ENCODE measurements at regions not wholly inside any gene's neighbourhood (a gene's known extent, or its start where the extent isn't known, plus 50 kb on each side); places are given as distances from the start of the nearest gene placed in this dataset.
"Not testable (repeated sequence)": the region's sequence is repeated elsewhere in the genome, so short reads cannot be mapped to it uniquely, and the experiment has no call there.

GRCh38 chrX:121169099-121170035, 122.0 kb downstream of the GLUD2 start:
- Histone ChIP-seq H3K4me1 (replicated peaks) (no peaks in the 10 kb centered on the region), H3K4me3 (no peak overlapping the region), H3K9me3 (no peaks in the 10 kb centered on the region), H3K36me3 (no peaks in the 10 kb centered on the region), H3K27ac (no peak overlapping the region), H3K27me3 (replicated peaks; ENCODE audit: insufficient read depth) (no peaks in the 10 kb centered on the region)
- intact Hi-C loops (cut with DNase I): no loop called here
- no peak for DNase-seq (ENCODE audit: low spot score)
- no peak for TF ChIP-seq POLR2AphosphoS5 (IDR thresholded peaks at IDR 0.05)
- TF ChIP-seq CTCF (IDR thresholded peaks at IDR 0.05): no peak
- no peak for TF ChIP-seq POLR2A (IDR thresholded peaks at IDR 0.05)
- 77% methylated on average over 2 of the region's 2 CpGs for WGBS

GRCh38 chrX:121172703-121173102, 125.3 kb downstream of the GLUD2 start:
- 95% methylated on average over 2 of the region's 2 CpGs for WGBS
- no peak for DNase-seq (ENCODE audit: low spot score)
- H3K27ac ChIP-seq: no peak overlapping the region
- H3K4me1 ChIP-seq (replicated peaks): no peaks in the 10 kb centered on the region
- H3K9me3 ChIP-seq: no peaks in the 10 kb centered on the region
- no peaks in the 10 kb centered on the region for H3K36me3 ChIP-seq
- no peak overlapping the region for H3K4me3 ChIP-seq
- no peak for TF ChIP-seq POLR2AphosphoS5 (IDR thresholded peaks at IDR 0.05)
- TF ChIP-seq CTCF (IDR thresholded peaks at IDR 0.05): no peak
- no peak for TF ChIP-seq POLR2A (IDR thresholded peaks at IDR 0.05)
- no peaks in the 10 kb centered on the region for H3K27me3 ChIP-seq (replicated peaks; ENCODE audit: insufficient read depth)
- intact Hi-C loops (cut with DNase I): no loop called here

GRCh38 chrX:121179972-121180371, 132.6 kb downstream of the GLUD2 start:
- H3K9me3 ChIP-seq: no peaks in the 10 kb centered on the region
- no peak for DNase-seq (ENCODE audit: low spot score)
- WGBS: 78% methylated on average over 1 of the region's 1 CpG
- TF ChIP-seq CTCF (IDR thresholded peaks at IDR 0.05): no peak
- H3K27me3 ChIP-seq (replicated peaks; ENCODE audit: insufficient read depth): no peaks in the 10 kb centered on the region
- H3K4me1 ChIP-seq (replicated peaks): no peaks in the 10 kb centered on the region
- no peak overlapping the region for H3K27ac ChIP-seq
- no peak overlapping the region for H3K4me3 ChIP-seq
- no peaks in the 10 kb centered on the region for H3K36me3 ChIP-seq
- intact Hi-C loops (cut with DNase I): no loop called here

GRCh38 chrX:121191779-121192178, 144.4 kb downstream of the GLUD2 start:
- intact Hi-C loops (cut with DNase I): no loop called here
- Histone ChIP-seq H3K9me3 (no peaks in the 10 kb centered on the region), H3K4me3 (no peak overlapping the region), H3K27me3 (replicated peaks; ENCODE audit: insufficient read depth) (no peaks in the 10 kb centered on the region), H3K36me3 (no peaks in the 10 kb centered on the region), H3K27ac (no peak overlapping the region), H3K4me1 (replicated peaks) (no peaks in the 10 kb centered on the region)
- WGBS: 88% methylated on average over 10 of the region's 10 CpGs
- DNase-seq (ENCODE audit: low spot score): no peak
- TF ChIP-seq CTCF (IDR thresholded peaks at IDR 0.05) (no peak), POLR2AphosphoS5 (IDR thresholded peaks at IDR 0.05) (no peak), POLR2A (IDR thresholded peaks at IDR 0.05) (no peak)

- no peak for TF ChIP-seq POLR2A (IDR thresholded peaks at IDR 0.05)
- no peak for TF ChIP-seq POLR2AphosphoS5 (IDR thresholded peaks at IDR 0.05)
- TF ChIP-seq CTCF (IDR thresholded peaks at IDR 0.05): no peak
- Histone ChIP-seq H3K9me3 (no peaks in the 10 kb centered on the region), H3K4me3 (no peak overlapping the region), H3K4me1 (replicated peaks) (no peaks in the 10 kb centered on the region), H3K27ac (no peak overlapping the region), H3K27me3 (replicated peaks; ENCODE audit: insufficient read depth) (no peaks in the 10 kb centered on the region), H3K36me3 (no peaks in the 10 kb centered on the region)
- whole genome bisulfite sequencing: 83% methylated on average over 2 of the region's 2 CpGs
- no peak for DNase-seq (ENCODE audit: low spot score)
- intact Hi-C loops (cut with DNase I): no loop called here
Measured at GRCh38 chrX:121195719-121196118, 148.3 kb downstream of the GLUD2 start.

GRCh38 chrX:121196872-121197444, 149.5 kb downstream of the GLUD2 start:
- H3K4me3 ChIP-seq; H3K9me3 ChIP-seq; intact Hi-C loops (cut with DNase I); H3K27ac ChIP-seq; H3K36me3 ChIP-seq; DNase-seq (ENCODE audit: low spot score); H3K27me3 ChIP-seq (replicated peaks; ENCODE audit: insufficient read depth); H3K4me1 ChIP-seq (replicated peaks): not testable (repeated sequence)
- 94% methylated on average over 11 of the region's 11 CpGs for WGBS

Data from prostate gland (tissue), 2 donors.